Caco-2 (cell line): ENCODE measurements at regions not wholly inside any gene's neighbourhood (a gene's known extent, or its start where the extent isn't known, plus 50 kb on each side); places are given as distances from the start of the nearest gene placed in this dataset.

Experiments
- BruUV-seq: library from RNA; stranded (reverse); fragments of 400-500 nt; replicated peaks from 2 replicates; lab custom pipeline; 2021; lab: Mats Ljungman, UMichigan
- CTCF ChIA-PET: fragments of 300-600 bp; sonication (Branson Sonifier 250); formaldehyde crosslinking; loops from one replicate; lab custom pipeline; 2022; ENCODE audit warnings: antibody characterized with exemption; lab: Charles Lee
- POLR2A ChIA-PET: fragments of 300-600 bp; sonication (Branson Sonifier 250); formaldehyde crosslinking; loops from one replicate; lab custom pipeline; 2022; ENCODE audit warnings: antibody characterized with exemption; lab: Charles Lee
- DNase-seq, 2 experiments: peaks; one replicate each; pipeline versions ENCODE4 v3.0.0 to v3.0.0-alpha.2; 2020 to 2022
- H3K27me3 ChIP-seq: replicated peaks from 2 replicates; pipeline ENCODE4 v1.6.0; 2011; ENCODE audit warnings: low read length; ENCODE audit not compliant: control insufficient read depth, insufficient read depth
- H3K36me3 ChIP-seq: 2 replicates; pipeline ENCODE4 v1.5.1; 2011; ENCODE audit warnings: low read length; ENCODE audit not compliant: control insufficient read depth, insufficient read depth
- H3K4me1 ChIP-seq: fragments of 250-450 bp; sonication (Bioruptor Pico); 2 replicates; pipeline ENCODE4 v1.5.1; 2020; ENCODE audit warnings: mild to moderate bottlenecking
- H3K4me3 ChIP-seq: 2 replicates; pipeline ENCODE4 v1.5.1; 2011; ENCODE audit warnings: low read depth, mild to moderate bottlenecking, control low read depth, low read length
- H3K9me3 ChIP-seq: fragments of 250-450 bp; sonication (Bioruptor Pico); 2 replicates; pipeline ENCODE4 v1.5.1; 2020; ENCODE audit warnings: mild to moderate bottlenecking, moderate library complexity
- H3K27ac Mint-ChIP-seq: one replicate; pipeline ENCODE4 v1.8.0; 2022; ENCODE audit warnings: mixed read lengths; ENCODE audit not compliant: unreplicated experiment
- H3K27me3 Mint-ChIP-seq: one replicate; pipeline ENCODE4 v1.8.0; 2022; ENCODE audit warnings: mixed read lengths; ENCODE audit not compliant: insufficient read depth, unreplicated experiment
- H3K36me3 Mint-ChIP-seq: one replicate; pipeline ENCODE4 v1.8.0; 2022; ENCODE audit warnings: mild to moderate bottlenecking, mixed read lengths; ENCODE audit not compliant: insufficient read depth, unreplicated experiment
- H3K4me1 Mint-ChIP-seq: one replicate; pipeline ENCODE4 v1.8.0; 2022; ENCODE audit warnings: low read depth, mixed read lengths; ENCODE audit not compliant: unreplicated experiment
- H3K4me3 Mint-ChIP-seq: one replicate; pipeline ENCODE4 v1.8.0; 2022; ENCODE audit warnings: mild to moderate bottlenecking, moderate library complexity, mixed read lengths; ENCODE audit not compliant: unreplicated experiment
- H3K9me3 Mint-ChIP-seq: one replicate; pipeline ENCODE4 v1.8.0; 2022; ENCODE audit warnings: mixed read lengths; ENCODE audit not compliant: unreplicated experiment
- intact Hi-C: fragments of 100-400 bp; cut with micrococcal nuclease; formaldehyde crosslinking; loops from one replicate; pipeline ENCODE4 v1.10.0; 2022; ENCODE audit not compliant: unreplicated experiment
- TF ChIP-seq, protein P1 (sequence below), 2 experiments: fragments of 200-600 bp in 1 of 2; IDR thresholded peaks; 1 replicate in 1 of 2; 2 replicates in 1 of 2; pipeline versions ENCODE4 v1.5.1 to v1.8.0; 2011 to 2022; ENCODE audit warnings: antibody characterized with exemption in 1 of 2, control low read depth in 1 of 2, inconsistent platforms in 1 of 2, low read depth in 1 of 2, low read length in 1 of 2, mild to moderate bottlenecking in 1 of 2, moderate library complexity in 1 of 2; ENCODE audit not compliant: insufficient read depth in 1 of 2, severe bottlenecking in 1 of 2, unreplicated experiment in 1 of 2

- no peak for DNase-seq
- Histone ChIP-seq H3K4me3 (no peak overlapping the region), H3K27me3 (no peaks in the 10 kb centered on the region), H3K9me3 (peaks cover 13% of the 10 kb centered on the region), H3K4me1 (no peaks in the 10 kb centered on the region), H3K36me3 (no peaks in the 10 kb centered on the region)
- Mint-ChIP-seq H3K27me3 (peaks cover 16% of the 10 kb centered on the region), H3K36me3 (no peaks in the 10 kb centered on the region), H3K27ac (no peak overlapping the region), H3K4me1 (peaks cover 6% of the 10 kb centered on the region), H3K9me3 (peaks cover 12% of the 10 kb centered on the region), H3K4me3 (no peak overlapping the region)
- TF ChIP-seq, protein P1, sequence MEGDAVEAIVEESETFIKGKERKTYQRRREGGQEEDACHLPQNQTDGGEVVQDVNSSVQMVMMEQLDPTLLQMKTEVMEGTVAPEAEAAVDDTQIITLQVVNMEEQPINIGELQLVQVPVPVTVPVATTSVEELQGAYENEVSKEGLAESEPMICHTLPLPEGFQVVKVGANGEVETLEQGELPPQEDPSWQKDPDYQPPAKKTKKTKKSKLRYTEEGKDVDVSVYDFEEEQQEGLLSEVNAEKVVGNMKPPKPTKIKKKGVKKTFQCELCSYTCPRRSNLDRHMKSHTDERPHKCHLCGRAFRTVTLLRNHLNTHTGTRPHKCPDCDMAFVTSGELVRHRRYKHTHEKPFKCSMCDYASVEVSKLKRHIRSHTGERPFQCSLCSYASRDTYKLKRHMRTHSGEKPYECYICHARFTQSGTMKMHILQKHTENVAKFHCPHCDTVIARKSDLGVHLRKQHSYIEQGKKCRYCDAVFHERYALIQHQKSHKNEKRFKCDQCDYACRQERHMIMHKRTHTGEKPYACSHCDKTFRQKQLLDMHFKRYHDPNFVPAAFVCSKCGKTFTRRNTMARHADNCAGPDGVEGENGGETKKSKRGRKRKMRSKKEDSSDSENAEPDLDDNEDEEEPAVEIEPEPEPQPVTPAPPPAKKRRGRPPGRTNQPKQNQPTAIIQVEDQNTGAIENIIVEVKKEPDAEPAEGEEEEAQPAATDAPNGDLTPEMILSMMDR (IDR thresholded peaks at IDR 0.05; ENCODE audit: insufficient read depth in 1 of 2, low read depth in 1 of 2, low read length in 1 of 2, severe bottlenecking in 1 of 2, unreplicated experiment in 1 of 2) = no peak
- POLR2A ChIA-PET = interaction anchor here (0.5 kb wide), 1 partner anchor 509 kb away, joined by 4 read pairs; no protein-coding TSS in a partner anchor
- BruUV-seq = no TSS peak
- intact Hi-C loops = no loop called here
- CTCF ChIA-PET = no interaction called here
Measured at GRCh38 chr11:12611352-12611751, 62.9 kb upstream of the TEAD1 start.

- intact Hi-C loops = no loop called here
- no peaks in the 10 kb centered on the region for H3K27me3 ChIP-seq
- H3K36me3 ChIP-seq = no peaks in the 10 kb centered on the region
- Mint-ChIP-seq H3K36me3 (no peaks in the 10 kb centered on the region), H3K27ac (no peak overlapping the region), H3K4me1 (no peaks in the 10 kb centered on the region), H3K4me3 (no peak overlapping the region), H3K9me3 (peaks cover 21% of the 10 kb centered on the region), H3K27me3 (peaks cover 10% of the 10 kb centered on the region)
- TF ChIP-seq, protein P1 (IDR thresholded peaks at IDR 0.05; ENCODE audit: insufficient read depth in 1 of 2, low read depth in 1 of 2, low read length in 1 of 2, severe bottlenecking in 1 of 2, unreplicated experiment in 1 of 2) = no peak
- CTCF ChIA-PET = no interaction called here
- peaks cover 10% of the 10 kb centered on the region for H3K9me3 ChIP-seq
- POLR2A ChIA-PET = no interaction called here
- no TSS peak for BruUV-seq
- DNase-seq = no peak
- no peaks in the 10 kb centered on the region for H3K4me1 ChIP-seq
- H3K4me3 ChIP-seq = no peak overlapping the region
Measured at GRCh38 chr11:12617632-12618031, 56.6 kb upstream of the TEAD1 start.

- TF ChIP-seq, protein P1 (IDR thresholded peaks at IDR 0.05; ENCODE audit: insufficient read depth in 1 of 2, low read depth in 1 of 2, low read length in 1 of 2, severe bottlenecking in 1 of 2, unreplicated experiment in 1 of 2) = no peak
- ChIA-PET CTCF (no interaction called here), POLR2A (no interaction called here)
- no peak for DNase-seq
- Histone ChIP-seq H3K27me3 (no peaks in the 10 kb centered on the region), H3K9me3 (peaks cover 10% of the 10 kb centered on the region), H3K4me3 (no peak overlapping the region), H3K36me3 (no peaks in the 10 kb centered on the region), H3K4me1 (no peaks in the 10 kb centered on the region)
- Mint-ChIP-seq H3K4me1 (no peaks in the 10 kb centered on the region), H3K9me3 (peaks cover 24% of the 10 kb centered on the region), H3K27ac (no peak overlapping the region), H3K4me3 (no peak overlapping the region), H3K27me3 (peaks cover 4% of the 10 kb centered on the region), H3K36me3 (no peaks in the 10 kb centered on the region)
- intact Hi-C loops = no loop called here
- BruUV-seq = no TSS peak
Measured at GRCh38 chr11:12618743-12619540, 55.3 kb upstream of the TEAD1 start.
